Cerebellar nuclear complex (tissue), 1 donor: ENCODE measurements at regions not wholly inside any gene's neighbourhood (a gene's known extent, or its start where the extent isn't known, plus 50 kb on each side); places are given as distances from the start of the nearest gene placed in this dataset.

Experiments used
- DNase-seq, 2 experiments: peaks; one replicate each; lab custom pipeline; 2025; lab: John Stamatoyannopoulos, UW

DNA sequence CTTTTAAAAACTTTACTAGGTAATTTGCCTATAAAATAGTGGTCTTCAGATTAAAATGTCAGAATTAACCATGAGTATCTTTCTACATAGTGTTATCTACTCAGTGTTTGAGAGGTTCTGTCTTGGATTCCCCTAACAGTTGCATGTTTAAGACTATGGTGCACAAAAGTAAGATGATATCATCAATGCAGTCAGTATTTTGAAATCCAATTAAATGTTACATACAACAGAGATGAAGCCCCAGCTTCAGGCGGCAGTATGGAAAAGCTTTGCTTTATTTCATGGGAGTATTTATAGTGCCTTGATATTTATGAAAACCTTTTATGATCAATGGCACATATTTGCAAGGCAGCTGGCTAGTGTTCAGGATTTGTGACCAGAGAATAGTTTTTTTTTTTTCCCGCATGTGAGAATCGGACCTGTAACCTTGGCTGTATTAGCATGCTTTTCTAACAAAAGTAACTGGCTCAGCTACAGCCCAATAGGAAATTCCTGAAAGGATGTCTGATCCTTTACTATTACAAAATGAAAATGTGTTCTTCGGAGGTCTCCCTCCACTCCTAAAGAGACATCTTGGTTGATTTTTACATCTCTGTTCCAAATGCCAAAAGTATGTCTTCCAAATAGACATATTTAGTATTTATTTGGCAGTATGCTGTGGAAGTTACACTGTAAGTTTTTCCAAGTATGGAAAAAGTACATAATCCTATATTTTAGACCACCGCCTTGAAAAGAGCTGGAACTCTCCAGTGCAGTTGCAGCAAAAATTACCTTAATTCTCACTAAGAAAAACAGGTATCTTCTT, 319.3 kb upstream of the UBE2E3 start:
- DNase-seq, result no peak

DNA sequence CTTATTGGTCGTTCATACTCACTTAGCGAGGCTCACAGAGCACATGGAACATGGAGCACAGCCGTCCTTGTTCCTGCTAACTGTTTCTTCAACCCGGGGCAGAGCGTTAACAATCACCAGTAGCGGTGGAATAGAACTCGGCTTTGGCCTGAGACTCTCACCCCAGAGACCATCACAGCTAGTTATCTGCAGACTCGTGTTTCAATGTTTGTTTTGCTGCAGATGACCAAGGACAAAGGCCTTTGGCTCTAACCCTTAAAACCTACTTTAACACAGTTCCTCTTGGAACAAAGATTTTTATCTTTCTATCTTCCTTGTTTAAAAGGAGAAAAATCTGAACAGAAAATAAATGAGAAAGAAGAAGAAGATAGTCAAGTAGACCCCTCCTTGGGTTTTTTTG, 320.2 kb upstream of the UBE2E3 start:
- no peak for DNase-seq

DNA sequence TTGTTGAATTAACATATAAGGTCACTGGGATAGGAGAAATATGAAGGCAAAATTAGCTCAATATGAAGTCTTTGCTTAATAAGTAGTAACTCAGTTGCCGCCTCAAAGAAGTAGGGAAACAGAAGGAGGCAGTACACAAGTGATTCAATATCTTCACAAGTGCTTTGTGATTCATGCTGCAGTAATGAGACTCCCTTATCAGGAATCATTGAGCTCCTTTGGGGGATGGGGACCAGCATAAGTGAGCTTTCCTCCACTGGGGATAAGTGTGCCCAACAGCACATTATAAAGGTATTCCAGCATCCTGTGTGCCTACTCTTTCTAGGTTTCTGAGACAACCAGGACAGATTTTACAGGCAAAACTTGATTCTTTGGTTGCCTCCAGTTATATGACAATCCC, 323.4 kb upstream of the UBE2E3 start:
- no peak for DNase-seq

DNA sequence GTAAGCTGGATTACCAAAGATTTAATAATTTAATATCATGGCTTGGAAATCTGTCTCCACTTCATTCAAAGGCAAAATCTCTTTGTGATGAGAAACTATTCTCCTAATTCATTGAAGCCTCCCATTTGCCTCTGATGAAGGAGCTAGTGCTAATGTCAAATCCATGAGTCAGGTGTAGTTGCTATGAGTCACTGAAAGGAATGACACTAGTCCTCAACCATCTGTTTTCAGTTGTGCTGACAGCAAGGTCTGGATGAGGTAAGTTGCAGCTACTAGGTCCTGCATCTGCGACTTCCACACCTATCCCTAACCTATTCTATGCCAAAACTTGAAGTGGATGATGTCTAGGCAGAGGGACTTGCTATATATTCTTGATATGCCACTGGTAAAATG, 324.0 kb upstream of the UBE2E3 start:
- DNase-seq, result no peak

DNA sequence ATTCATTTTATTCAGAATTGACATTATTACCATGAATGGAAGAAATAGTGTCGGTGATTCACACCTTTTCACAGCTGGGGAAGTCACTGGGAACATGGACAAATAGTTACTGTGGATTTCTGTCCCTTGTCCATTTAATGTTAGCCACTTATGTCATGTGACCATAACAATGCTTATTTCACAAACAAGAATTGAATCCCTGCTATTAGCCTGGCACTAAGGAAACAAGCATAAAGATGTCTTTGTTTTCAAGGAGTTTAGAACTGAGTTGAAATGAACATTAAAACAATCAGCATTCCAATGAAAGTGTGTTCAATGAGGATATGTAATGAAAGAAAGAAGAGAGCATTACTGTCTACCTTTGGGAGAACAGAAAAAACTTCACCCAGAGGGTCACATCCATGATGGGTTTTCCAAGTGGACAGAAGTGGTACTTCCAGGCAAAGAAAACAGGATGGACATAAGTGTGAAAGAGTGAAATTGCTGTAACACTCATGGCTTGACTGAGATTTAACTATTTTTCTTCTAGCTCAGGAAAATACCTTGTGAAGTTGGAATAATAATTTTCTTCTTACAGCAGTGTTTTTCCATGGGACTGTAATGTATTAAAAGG, 324.5 kb upstream of the UBE2E3 start:
- no peak for DNase-seq

DNA sequence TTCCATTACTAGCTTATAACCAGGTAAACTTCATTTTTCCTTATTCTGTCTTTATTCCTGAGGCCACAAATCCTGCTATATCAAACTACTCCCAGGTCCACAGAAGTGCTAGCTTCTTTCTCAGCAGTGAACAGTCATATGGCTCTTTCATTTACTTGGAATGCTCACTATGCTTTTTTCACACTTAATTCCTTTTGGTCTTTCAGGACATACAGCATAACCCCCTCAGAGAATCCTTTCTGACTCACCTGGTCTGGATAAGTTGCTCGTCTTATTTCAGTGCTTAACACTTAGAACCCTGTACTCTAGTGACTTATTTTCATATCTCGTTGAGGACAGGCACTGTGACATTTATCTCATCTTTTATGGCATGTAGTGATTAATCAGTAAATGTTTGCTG, 325.0 kb upstream of the UBE2E3 start:
- no peak for DNase-seq

DNA sequence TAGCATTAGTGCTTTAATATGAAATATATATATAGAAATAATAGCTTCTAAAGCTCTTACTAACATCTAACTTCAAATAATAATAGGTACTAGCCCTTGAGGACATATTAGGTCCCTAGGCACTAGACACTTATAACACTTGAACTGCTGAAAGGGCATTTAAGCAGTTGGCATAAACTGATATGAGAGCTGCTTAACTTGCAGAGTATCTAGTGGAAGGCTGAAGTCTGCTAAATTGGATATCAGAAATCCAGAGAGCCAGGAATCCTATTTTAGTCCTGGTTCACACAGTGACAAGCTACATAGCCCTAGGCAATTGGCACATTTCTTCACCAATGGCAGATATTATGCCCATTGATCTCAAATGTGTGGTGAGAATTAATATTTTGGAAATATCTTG, 326.9 kb upstream of the UBE2E3 start:
- DNase-seq, result no peak

DNA sequence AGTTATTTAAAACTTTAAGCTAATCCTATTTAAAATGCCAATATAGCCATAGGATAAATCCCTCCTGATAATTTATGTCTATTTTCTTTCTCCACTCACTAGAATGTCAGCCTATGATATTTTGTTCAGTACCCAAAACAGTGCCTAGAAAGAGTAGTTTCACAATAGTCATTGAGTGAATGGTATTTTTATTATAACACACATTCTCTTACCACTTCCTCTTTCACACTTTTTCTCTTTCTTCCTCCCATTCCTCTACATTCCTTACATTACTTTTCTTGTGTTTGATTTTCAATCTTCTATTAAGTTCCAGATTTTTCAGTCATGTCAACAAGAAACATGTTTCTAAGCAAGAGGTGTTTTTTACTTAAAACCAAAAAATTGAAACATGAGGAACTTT, 327.6 kb upstream of the UBE2E3 start:
- no peak for DNase-seq

DNA sequence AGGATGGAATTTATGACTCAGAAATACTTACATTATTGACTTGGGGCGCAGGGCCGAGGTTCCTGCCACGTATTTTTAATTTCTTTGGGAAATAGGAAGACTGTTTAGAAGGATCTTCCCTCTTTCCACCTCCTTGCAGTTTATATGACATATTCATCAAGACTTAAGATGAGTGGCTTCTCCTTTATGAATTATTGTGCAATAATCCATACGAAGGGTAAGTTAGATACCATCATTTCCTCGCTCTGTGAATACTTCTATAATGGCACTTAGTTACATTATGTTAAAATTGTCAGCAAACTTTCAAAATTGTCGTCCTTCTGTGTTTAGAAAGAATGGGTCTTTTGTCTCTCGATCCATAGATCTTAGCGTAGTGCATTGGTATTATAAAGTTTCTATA, 328.8 kb upstream of the UBE2E3 start:
- no peak for DNase-seq

DNA sequence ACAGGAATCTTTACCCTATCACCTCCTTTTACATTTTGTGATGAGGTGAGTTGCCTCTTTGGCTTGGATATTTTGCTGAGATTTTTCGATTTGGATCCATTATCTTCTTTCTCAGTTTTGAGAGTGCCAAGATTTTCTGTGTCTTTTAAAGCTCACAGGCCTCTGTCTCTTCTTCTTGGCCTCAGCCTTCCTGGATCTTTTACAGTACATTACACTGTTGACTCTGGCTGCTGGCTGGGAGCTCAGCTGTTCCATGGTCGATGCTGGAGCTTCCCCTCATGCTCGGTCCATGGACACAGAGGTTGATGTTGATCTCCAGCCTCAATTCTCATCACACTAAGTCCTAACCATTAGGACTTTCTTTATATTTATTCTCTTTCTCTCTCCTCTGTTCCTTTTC, 332.8 kb upstream of the UBE2E3 start:
- no peak for DNase-seq

DNA sequence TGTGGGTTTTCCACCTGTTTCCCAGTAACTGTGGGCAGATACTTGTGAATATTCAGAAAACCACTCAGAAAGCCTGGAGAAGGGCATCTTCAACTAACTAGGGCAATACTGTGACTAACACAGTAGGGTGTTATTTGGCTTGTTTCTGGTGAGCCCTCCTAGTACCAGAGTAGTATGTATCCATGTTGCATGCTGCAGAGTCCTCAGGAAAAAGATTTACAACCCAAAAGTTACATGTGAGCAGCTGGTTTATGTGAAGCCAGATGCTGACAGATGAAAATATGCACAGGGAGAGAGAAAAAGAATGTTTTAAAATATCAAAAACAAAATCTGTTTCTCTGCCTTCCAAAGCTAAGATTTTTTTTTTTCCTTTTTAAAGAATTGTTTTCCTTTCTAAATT, 333.2 kb upstream of the UBE2E3 start:
- no peak for DNase-seq

DNA sequence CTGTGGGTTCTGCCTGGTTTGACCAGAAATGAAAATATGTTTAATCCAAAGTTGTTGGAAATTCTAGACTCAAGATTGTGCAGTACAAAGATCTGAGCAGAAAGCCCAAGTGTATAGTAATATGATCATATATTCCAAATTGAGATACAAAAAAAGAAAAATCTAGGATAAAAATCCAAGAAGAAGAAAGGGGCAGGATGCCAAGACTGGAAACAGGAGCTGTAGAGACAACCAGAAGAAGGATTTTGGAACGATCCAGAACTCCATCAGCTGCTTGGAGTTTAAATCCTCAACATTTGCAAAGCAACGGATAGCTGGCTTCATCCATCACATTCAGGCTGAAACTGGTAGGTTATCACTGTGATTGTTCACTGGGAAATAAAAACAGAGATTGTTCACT, 333.6 kb upstream of the UBE2E3 start:
- no peak for DNase-seq

DNA sequence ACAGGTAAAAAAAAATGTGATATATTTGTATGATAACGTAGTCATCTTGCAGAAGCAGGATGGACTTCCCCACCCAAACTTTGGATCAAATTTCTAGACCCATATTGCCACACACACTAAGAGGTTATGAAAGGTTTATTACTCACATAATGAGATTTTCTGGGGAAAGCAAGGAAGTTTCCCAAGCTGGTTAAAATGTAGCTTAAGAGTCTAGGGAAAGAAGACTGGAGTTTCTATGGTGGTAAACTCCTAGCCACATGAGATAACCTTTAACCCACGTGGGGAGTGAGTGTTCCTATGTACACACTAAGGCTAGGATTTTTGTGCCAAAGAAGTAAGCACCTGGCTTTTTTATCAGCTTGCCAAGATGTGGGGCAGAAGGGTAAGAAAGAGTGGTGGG, 335.7 kb upstream of the UBE2E3 start:
- DNase-seq, result no peak

DNA sequence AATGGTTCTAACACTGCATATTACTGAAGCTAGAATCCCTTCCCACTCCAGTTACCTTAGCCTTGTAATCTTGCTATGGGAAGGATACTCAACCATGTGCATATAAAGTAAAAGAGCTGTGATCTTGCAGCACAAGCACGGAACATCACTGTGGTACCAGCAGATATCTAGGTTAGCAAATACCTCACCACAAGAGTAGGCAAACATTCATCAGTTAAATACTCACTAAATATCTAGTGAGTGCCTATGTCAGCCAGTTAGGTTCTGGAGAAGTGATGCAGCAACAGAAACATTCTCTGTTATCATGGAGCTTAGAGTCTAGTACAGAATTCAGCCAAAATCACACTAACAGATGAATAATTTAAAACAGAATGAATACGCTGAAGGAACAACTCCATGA, 349.6 kb upstream of the UBE2E3 start:
- DNase-seq, result no peak

DNA sequence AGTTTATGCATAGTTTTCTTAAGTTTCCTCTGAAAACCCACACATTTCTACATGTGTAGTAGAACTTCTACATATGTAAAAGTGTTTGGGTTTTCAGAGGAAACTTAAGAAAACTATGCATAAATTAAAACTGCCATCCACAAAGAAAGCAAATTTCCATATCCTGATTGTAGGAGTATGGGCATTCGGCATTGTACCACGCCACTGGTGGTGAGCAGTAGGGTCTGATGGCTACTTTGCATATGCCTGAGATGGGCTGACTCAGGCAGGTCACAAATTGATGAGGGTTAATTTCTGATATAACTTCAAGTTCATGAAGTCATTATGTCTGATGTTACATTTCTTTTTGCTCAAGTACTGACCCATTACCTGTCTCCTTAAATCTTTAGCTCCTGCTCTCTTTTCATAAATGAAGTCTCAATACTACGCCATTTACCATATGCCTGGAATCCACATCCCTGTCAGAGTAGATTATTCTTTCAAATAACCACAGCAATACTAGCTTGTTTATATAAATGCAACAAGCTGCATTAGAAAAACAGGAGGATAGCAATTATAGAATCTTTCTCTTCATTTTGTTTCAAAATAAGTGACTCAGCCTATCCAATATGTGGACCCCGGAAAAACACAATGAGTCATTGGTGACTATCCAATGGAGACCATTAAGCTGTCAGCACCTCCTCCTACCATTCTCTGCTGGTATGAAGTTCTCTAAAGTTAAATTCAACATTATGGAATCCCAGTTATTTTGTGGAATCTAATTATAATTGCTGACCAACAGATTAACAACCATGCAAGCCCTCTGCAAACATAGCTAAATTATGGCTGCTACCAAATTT, 355.2 kb upstream of the UBE2E3 start:
- DNase-seq, result no peak

DNA sequence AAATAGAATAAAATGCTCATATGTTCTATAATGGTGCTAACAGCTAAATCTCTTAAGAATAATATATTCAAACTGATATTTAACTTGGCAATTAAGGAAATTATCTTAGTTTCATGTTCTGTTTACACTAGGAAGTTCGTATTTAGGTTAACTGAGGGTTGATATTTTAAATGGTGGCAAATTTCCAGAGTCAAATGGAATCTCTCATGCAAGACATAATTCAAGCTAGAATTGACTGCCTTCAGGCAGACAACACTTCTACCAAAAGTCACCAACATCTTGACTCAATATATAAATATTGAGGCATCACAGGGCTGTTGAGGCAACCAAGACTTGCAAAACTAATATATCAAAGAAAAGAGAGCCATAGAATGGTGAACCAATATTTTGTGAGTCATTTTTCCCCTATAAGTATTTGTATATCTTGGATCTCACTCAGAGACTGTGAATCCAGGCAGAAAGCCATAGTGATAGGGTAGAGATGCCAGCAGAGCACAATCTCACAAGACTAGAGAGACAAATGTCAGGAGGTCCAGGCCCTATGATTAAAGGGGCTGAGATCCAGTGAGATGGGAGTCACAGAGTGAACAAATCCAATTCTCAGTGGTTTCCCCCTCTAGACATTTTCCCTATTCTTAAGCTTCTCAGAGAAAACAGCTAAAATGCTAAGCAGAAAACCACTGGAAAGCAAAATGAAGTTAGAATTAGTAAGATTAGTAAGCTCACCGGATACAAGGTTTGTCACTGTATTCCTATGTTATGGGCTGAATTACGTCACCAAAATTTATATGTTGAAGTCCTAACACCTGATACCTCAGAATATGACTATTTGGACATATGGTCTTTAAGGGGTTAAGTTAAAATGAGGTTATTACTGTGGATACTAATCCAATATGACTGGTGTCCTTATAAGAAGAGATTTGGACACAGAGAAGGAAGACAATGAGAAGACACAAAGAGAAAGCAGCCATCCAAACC, 358.2 kb upstream of the UBE2E3 start:
- no peak for DNase-seq

DNA sequence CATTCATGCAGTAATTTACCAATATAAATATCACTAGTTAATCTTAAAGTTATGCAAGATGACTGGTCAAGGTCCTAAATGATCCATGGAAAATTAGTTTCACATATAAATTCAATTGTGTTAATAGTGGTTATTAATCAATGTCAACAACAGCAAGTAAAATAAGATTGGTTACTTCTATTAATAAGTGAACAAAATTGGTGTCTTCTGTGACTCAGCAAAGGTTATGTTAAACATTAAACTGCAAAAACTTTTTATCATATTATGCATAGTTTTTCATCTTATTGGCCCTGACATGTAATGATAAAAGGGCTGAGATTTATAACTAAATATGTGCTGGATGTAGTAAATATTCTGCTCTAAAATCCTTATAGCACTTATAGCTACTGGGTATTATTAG, 359.0 kb upstream of the UBE2E3 start:
- no peak for DNase-seq

DNA sequence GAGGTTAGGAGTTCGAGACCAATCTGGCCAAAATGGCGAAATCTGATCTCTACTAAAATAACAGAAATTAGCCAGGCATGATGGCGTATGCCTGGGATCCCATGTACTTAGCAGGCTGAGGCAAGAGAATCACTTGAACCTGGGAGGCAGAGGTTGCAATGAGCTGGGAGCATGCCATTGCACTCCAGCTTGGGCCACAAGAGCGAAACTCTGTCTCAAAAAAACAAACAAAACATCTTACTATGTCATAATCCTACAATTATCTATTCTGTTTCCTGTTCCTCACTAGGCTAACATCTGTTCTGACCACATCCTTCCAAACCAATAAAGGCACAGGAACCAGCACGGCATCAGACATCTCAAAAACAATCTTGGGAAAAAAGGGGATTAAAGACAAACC, 361.8 kb upstream of the UBE2E3 start:
- no peak for DNase-seq

DNA sequence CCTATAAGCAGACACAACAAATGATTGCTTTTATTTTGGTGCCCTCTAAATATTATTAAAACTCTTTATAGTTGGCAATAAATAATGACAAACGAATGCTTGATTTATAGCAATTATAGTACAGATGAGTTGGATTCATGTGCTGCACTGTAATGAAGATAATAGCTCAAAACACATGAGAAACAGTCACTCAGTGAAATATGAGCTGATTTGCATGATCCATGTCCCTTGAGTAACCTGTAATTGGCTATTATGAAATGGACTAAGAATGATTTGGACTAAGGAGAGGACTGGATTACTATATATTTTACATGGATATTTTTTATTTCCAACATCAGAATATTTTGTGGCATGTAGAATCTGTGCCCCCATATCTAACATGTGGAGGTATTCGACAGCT, 365.6 kb upstream of the UBE2E3 start:
- no peak for DNase-seq

DNA sequence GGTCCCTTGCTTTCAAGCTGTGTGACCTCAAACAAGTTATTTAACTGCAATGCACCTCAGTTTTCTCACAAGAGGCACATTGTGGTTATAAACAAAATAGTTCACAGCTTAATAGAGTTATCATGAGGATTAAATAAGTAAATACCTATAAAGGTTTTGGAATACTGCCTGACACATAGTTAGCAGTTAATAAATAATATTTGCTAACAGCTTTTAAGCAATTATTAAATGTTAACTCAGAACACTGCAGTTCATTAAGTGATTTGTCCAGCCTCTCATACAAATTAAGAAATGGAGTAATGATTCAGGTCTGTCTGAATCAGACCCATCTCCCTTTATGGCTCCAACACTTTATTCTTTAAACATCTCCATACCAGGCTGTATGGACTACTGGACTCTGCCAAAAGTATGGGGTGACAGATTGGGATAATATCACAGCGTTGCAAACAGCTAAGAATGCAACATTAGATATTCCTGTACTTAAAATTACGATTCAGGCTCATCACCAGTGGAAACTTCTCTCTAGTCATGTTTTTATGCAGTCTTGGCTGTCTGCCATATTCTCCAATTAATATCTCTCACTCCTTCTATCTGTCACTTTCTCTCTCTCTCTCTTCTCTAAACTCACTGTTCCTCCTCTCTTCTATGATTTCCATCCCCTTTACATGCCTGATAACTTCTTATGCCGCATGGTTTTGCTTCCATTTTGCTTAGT, 370.6 kb upstream of the UBE2E3 start:
- DNase-seq, result no peak

DNA sequence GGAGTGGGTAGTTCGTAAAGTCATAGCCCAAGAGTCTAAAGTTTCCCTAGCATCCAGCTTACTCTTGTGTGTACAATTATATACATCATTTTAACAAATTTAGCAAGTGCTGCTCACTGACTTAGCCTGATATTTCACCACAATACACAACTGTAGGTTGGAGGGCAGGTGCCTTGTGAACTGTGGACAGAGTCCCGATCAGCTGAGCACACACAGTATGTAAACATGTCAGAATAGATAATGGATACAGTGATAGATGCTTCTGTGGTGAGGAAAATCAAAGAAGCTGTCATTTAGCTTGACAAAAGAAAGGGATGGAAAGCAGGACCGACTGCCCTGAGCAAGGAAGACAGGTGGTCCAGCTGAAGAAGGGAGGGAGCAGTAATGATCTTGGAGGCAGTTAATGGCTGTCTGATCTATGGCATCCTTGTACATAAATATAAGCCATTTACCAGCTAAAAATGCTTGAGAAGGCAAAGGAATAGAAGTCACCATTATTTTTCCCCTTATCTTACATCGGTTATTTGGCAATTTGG, 372.8 kb upstream of the UBE2E3 start:
- DNase-seq, result no peak
